Osteoblast (primary cell): ENCODE measurements at regions not wholly inside any gene's neighbourhood (a gene's known extent, or its start where the extent isn't known, plus 50 kb on each side); places are given as distances from the start of the nearest gene placed in this dataset.

Experiments used
- DNase-seq: peaks from one replicate; pipeline ENCODE4 v3.0.0; 2011; ENCODE audit warnings: low spot score, mixed read lengths; ENCODE audit not compliant: insufficient read length; ENCODE audit errors: missing footprints
- H2AFZ ChIP-seq: 2 replicates; pipeline ENCODE4 v1.6.0; 2011; ENCODE audit warnings: mild to moderate bottlenecking, low read length
- H3K27ac ChIP-seq: 2 replicates; pipeline ENCODE4 v1.5.1; 2011; ENCODE audit warnings: mild to moderate bottlenecking, low read depth, low read length, moderate library complexity
- H3K27me3 ChIP-seq: 2 replicates; pipeline ENCODE4 v1.6.0; 2012; ENCODE audit warnings: mild to moderate bottlenecking, control low read depth, inconsistent platforms, low read length, moderate library complexity; ENCODE audit not compliant: insufficient read depth
- H3K36me3 ChIP-seq: 2 replicates; pipeline ENCODE4 v1.5.1; 2011; ENCODE audit warnings: mild to moderate bottlenecking, low read length, control low read depth, moderate library complexity; ENCODE audit not compliant: insufficient read depth
- H3K4me1 ChIP-seq: 2 replicates; pipeline ENCODE4 v1.5.1; 2011; ENCODE audit warnings: mild to moderate bottlenecking, low read length, control low read depth, moderate library complexity; ENCODE audit not compliant: insufficient read depth
- H3K4me2 ChIP-seq: 2 replicates; pipeline ENCODE4 v1.6.0; 2011; ENCODE audit warnings: mild to moderate bottlenecking, low read length; ENCODE audit not compliant: insufficient read depth
- H3K4me3 ChIP-seq: fragments of 200-600 bp; sonication (generic); 3 replicates; pipeline ENCODE4 v1.5.1; 2012; ENCODE audit warnings: mild to moderate bottlenecking, low read length, inconsistent platforms; ENCODE audit not compliant: insufficient read depth
- H3K79me2 ChIP-seq: 2 replicates; pipeline ENCODE4 v1.6.0; 2012; ENCODE audit warnings: mild to moderate bottlenecking, low read length, control low read depth, inconsistent platforms; ENCODE audit not compliant: insufficient read depth
- H3K9me3 ChIP-seq: 2 replicates; pipeline ENCODE4 v1.5.1; 2011; ENCODE audit warnings: low read depth, low read length, control low read depth
- H4K20me1 ChIP-seq: 2 replicates; pipeline ENCODE4 v1.6.0; 2012; ENCODE audit warnings: mild to moderate bottlenecking, low read length, control low read depth; ENCODE audit not compliant: insufficient read depth
- TF ChIP-seq, protein P1 (sequence below): IDR thresholded peaks from 2 replicates; pipeline ENCODE4 v1.5.1; 2011; ENCODE audit warnings: mild to moderate bottlenecking, low read depth, low read length, moderate library complexity; ENCODE audit errors: extremely low read depth

DNA sequence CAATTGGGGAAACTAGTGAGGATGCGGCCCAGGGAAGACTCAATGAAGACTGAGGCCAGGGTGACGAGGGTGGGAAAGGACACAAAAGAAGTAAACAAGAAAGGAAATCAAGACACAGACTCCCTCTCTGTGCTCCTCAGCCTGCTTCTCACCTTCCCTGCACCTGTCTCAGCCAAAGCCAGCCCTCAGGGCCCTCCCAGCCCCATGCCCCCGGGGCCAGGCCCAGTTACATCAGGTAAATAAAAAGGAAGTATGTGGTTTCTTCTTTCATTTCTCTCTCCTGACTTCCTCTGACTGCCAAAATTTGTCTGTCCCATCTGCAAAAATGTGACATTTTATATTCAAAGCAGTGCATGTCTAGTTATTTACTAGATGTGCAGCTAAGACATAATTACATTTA lies 328.0 kb downstream of the UACA start:
- TF ChIP-seq, protein P1, sequence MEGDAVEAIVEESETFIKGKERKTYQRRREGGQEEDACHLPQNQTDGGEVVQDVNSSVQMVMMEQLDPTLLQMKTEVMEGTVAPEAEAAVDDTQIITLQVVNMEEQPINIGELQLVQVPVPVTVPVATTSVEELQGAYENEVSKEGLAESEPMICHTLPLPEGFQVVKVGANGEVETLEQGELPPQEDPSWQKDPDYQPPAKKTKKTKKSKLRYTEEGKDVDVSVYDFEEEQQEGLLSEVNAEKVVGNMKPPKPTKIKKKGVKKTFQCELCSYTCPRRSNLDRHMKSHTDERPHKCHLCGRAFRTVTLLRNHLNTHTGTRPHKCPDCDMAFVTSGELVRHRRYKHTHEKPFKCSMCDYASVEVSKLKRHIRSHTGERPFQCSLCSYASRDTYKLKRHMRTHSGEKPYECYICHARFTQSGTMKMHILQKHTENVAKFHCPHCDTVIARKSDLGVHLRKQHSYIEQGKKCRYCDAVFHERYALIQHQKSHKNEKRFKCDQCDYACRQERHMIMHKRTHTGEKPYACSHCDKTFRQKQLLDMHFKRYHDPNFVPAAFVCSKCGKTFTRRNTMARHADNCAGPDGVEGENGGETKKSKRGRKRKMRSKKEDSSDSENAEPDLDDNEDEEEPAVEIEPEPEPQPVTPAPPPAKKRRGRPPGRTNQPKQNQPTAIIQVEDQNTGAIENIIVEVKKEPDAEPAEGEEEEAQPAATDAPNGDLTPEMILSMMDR: no peak
- Histone ChIP-seq H3K79me2 (no peaks in the 10 kb centered on the region), H2AFZ (no peak overlapping the region), H4K20me1 (no peaks in the 10 kb centered on the region), H3K36me3 (no peaks in the 10 kb centered on the region), H3K4me3 (no peak overlapping the region), H3K4me1 (no peaks in the 10 kb centered on the region), H3K9me3 (no peaks in the 10 kb centered on the region), H3K27me3 (peaks cover 64% of the 10 kb centered on the region), H3K27ac (no peak overlapping the region), H3K4me2 (no peak overlapping the region)
- DNase-seq: no peak

DNA sequence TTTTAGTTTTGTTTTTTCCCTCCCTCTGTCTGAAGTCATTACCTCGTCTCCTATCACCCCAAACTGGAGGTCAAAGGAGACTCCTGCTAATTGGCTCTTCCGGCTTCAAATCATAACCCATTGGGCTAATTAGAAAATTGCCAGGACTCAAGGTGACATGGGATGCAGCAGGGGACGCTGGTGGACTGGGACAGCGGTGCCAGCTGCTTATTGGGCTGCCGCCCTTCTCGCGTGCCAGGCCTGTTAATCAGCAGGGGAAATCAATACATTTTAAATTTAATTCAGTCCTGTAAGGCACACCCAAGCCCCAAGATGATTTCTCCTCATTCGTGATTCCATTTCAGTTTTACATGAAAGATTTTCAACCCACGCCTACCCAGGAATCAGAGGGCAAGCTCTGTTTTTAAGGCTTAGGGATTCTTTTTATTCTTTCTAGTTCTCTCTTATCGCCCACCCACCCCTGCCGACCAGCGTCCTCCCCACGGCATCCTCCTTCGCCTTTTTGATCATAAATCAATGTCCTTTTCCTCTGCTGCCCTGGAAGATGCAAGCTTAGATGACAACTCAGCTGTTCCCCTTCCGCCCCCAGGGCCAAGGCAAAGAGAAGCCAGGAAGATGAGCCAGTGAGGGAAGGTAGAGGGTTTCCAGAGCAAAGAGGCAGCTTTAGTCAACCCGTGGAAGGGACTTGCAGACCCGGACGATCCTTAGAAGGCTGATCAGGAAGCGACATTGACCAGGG lies 329.6 kb downstream of the UACA start:
- no peaks in the 10 kb centered on the region for H3K79me2 ChIP-seq
- no peak overlapping the region for H3K4me3 ChIP-seq
- no peaks in the 10 kb centered on the region for H4K20me1 ChIP-seq
- no peaks in the 10 kb centered on the region for H3K36me3 ChIP-seq
- no peak overlapping the region for H3K4me2 ChIP-seq
- DNase-seq: no peak
- TF ChIP-seq, protein P1: no peak
- no peak overlapping the region for H2AFZ ChIP-seq
- H3K27me3 ChIP-seq: peaks cover 61% of the 10 kb centered on the region
- peaks cover 4% of the 10 kb centered on the region for H3K4me1 ChIP-seq
- H3K9me3 ChIP-seq: peaks cover 4% of the 10 kb centered on the region
- no peak overlapping the region for H3K27ac ChIP-seq

DNA sequence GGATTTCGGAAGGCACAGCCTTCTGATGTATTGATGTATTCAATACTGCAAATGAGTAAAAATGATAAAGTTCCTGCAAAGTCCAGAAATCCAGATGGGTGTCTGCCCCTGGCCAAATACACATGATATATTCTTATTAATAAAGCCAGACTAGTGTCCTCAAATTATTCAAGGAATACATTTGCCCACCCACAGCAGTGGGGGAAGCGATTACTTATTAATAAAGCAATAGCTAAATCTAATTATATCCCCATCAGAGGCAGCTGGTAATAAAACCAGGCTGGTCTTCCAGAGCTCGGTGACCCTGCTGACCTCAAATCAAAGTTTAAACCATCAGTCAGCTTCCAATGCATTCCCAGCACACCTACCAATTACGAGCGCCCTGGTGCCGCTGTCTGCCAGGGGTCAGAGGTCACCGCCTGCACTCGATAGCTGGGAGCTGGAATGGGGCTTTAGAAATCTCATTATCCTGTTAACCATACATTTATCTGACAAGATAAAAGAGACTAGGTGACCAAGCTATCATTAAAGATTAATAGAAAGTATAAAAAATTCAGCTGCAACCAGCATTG lies 330.3 kb downstream of the UACA start:
- DNase-seq: no peak
- Histone ChIP-seq H3K4me3 (no peak overlapping the region), H3K27me3 (peaks cover 55% of the 10 kb centered on the region)

DNA sequence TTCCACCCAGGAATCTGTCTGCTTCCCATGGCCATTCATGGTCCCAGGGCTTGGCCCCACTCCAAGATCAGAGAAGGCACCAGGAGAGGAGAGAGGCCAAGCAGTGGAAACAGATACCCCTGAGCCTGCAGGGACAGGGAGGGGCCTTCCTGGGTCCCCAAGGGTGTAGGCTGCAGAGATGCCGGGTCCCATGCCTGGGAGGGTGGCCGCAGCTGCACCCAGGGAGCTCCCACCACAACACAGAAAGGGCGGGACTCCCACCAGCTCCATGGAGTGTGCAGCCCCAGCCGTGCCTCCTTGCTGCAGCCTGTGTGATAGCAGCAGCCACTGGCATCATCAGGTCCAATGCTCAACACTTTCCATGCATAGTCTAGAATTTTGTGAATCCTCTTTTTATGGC lies 331.5 kb downstream of the UACA start:
- no peak overlapping the region for H3K4me3 ChIP-seq
- H3K4me2 ChIP-seq: no peak overlapping the region
- H3K27ac ChIP-seq: no peak overlapping the region
- H3K79me2 ChIP-seq: no peaks in the 10 kb centered on the region
- no peak for DNase-seq
- H4K20me1 ChIP-seq: no peaks in the 10 kb centered on the region
- peaks cover 4% of the 10 kb centered on the region for H3K4me1 ChIP-seq
- TF ChIP-seq, protein P1: no peak
- H2AFZ ChIP-seq: no peak overlapping the region
- H3K9me3 ChIP-seq: peaks cover 4% of the 10 kb centered on the region
- peaks cover 49% of the 10 kb centered on the region for H3K27me3 ChIP-seq
- H3K36me3 ChIP-seq: no peaks in the 10 kb centered on the region

More for the DNA sequence above, 330.3 kb downstream of the UACA start:
- H3K4me2 ChIP-seq: no peak overlapping the region
- TF ChIP-seq, protein P1: no peak
- H3K27ac ChIP-seq: no peak overlapping the region
- H2AFZ ChIP-seq: no peak overlapping the region
- peaks cover 4% of the 10 kb centered on the region for H3K4me1 ChIP-seq
- H3K79me2 ChIP-seq: no peaks in the 10 kb centered on the region
- no peaks in the 10 kb centered on the region for H4K20me1 ChIP-seq
- H3K9me3 ChIP-seq: peaks cover 4% of the 10 kb centered on the region
- no peaks in the 10 kb centered on the region for H3K36me3 ChIP-seq
